Peyer's patch (tissue), 4 donors: ENCODE measurements at regions not wholly inside any gene's neighbourhood (a gene's known extent, or its start where the extent isn't known, plus 50 kb on each side); places are given as distances from the start of the nearest gene placed in this dataset.

Experiments
- DNase-seq, 3 donors: peaks; one replicate each; pipeline ENCODE4 v3.0.0-alpha.2; 2017 to 2019
- H3K27ac ChIP-seq, 4 donors: fragments of 200-600 bp; sonication (generic); one replicate each; pipeline ENCODE4 v1.5.1; 2016 to 2019
- H3K27me3 ChIP-seq, 2 donors: fragments of 200-600 bp; sonication (generic); one replicate each; pipeline ENCODE4 v1.5.1; 2019
- H3K36me3 ChIP-seq, 3 donors: fragments of 200-600 bp; sonication (generic); one replicate each; pipeline ENCODE4 v1.5.1; 2016 to 2019
- H3K4me1 ChIP-seq, 4 donors: fragments of 200-600 bp; sonication (generic); one replicate each; pipeline ENCODE4 v1.5.1; 2016 to 2019
- H3K4me3 ChIP-seq, 4 donors: fragments of 200-600 bp; sonication (generic); 1 replicate in 3 of 4; 2 replicates in 1 of 4; pipeline ENCODE4 v1.5.1; 2016 to 2019; ENCODE audit warnings: mild to moderate bottlenecking in 1 of 4
- H3K9me3 ChIP-seq, 4 donors: fragments of 200-600 bp; sonication (generic); one replicate each; pipeline ENCODE4 v1.5.1; 2016 to 2019; ENCODE audit warnings: mild to moderate bottlenecking in 1 of 4
- CTCF ChIP-seq, 6 experiments: fragments of 450-650 bp in 4 of 6; fragments of 200-600 bp in 2 of 6; sonication (generic) in 1 of 6; IDR thresholded peaks; one replicate each; pipeline ENCODE4 v1.5.1; 2017 to 2019; ENCODE audit warnings: antibody characterized with exemption in 6 of 6, mild to moderate bottlenecking in 3 of 6, moderate library complexity in 1 of 6
- POLR2A ChIP-seq, 2 donors: fragments of 450-650 bp; IDR thresholded peaks; one replicate each; pipeline ENCODE4 v1.5.1; 2017; ENCODE audit warnings: antibody characterized with exemption in 2 of 2, mild to moderate bottlenecking in 2 of 2, moderate library complexity in 2 of 2

GRCh38 chr10:93235686-93236085 is 162.0 kb downstream of the CYP26A1 start:
- DNase-seq: no peak
- TF ChIP-seq POLR2A (IDR thresholded peaks at IDR 0.05) (no peak), CTCF (IDR thresholded peaks at IDR 0.05) (no peak)
- Histone ChIP-seq H3K4me1 (no peaks in the 10 kb centered on the region), H3K4me3 (no peak overlapping the region), H3K36me3 (no peaks in the 10 kb centered on the region), H3K9me3 (no peaks in the 10 kb centered on the region), H3K27me3 (no peaks in the 10 kb centered on the region), H3K27ac (no peak overlapping the region)

GRCh38 chr10:93236393-93237040 is 162.8 kb downstream of the CYP26A1 start:
- no peaks in the 10 kb centered on the region for H3K36me3 ChIP-seq
- no peaks in the 10 kb centered on the region for H3K27me3 ChIP-seq

DNA sequence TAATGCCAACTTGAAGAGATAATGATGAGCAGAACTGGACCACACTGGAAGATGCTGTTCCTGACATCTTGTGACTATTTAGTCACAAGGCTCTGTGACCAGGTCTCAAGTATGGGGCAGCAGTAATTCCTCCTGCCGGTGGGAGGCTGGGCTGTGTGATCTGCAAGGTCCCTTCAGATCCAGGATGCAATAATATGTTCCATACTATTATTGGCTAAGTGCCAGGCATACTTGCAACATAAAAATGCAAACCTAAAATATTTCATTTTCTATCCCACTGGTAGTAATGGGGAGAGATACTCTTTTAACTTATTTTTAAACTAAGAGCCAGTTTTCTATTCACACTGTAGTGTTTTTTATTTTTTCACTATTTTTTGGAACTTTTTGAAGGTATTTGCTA is 171.5 kb downstream of the CYP26A1 start:
- H3K36me3 ChIP-seq: no peaks in the 10 kb centered on the region
- no peaks in the 10 kb centered on the region for H3K4me1 ChIP-seq
- no peak overlapping the region for H3K4me3 ChIP-seq
- TF ChIP-seq POLR2A (IDR thresholded peaks at IDR 0.05): no peak
- no peak for TF ChIP-seq CTCF (IDR thresholded peaks at IDR 0.05)
- H3K27me3 ChIP-seq: no peaks in the 10 kb centered on the region
- no peaks in the 10 kb centered on the region for H3K9me3 ChIP-seq
- DNase-seq: no peak
- H3K27ac ChIP-seq: no peak overlapping the region

More at GRCh38 chr10:93236393-93237040, 162.8 kb downstream of the CYP26A1 start:
- H3K4me3 ChIP-seq: no peak overlapping the region
- H3K9me3 ChIP-seq: no peaks in the 10 kb centered on the region
- no peak overlapping the region for H3K27ac ChIP-seq
- H3K4me1 ChIP-seq: no peaks in the 10 kb centered on the region
- TF ChIP-seq CTCF (IDR thresholded peaks at IDR 0.05) (no peak), POLR2A (IDR thresholded peaks at IDR 0.05) (no peak)
- no peak for DNase-seq

- no peaks in the 10 kb centered on the region for H3K4me1 ChIP-seq
- H3K4me3 ChIP-seq: no peak overlapping the region
- TF ChIP-seq CTCF (IDR thresholded peaks at IDR 0.05): no peak
- no peak for TF ChIP-seq POLR2A (IDR thresholded peaks at IDR 0.05)
- no peak overlapping the region for H3K27ac ChIP-seq
- no peaks in the 10 kb centered on the region for H3K27me3 ChIP-seq
- H3K36me3 ChIP-seq: no peaks in the 10 kb centered on the region
- DNase-seq: no peak
- no peaks in the 10 kb centered on the region for H3K9me3 ChIP-seq
Measured at GRCh38 chr10:93245779-93246178, 172.1 kb downstream of the CYP26A1 start.

DNA sequence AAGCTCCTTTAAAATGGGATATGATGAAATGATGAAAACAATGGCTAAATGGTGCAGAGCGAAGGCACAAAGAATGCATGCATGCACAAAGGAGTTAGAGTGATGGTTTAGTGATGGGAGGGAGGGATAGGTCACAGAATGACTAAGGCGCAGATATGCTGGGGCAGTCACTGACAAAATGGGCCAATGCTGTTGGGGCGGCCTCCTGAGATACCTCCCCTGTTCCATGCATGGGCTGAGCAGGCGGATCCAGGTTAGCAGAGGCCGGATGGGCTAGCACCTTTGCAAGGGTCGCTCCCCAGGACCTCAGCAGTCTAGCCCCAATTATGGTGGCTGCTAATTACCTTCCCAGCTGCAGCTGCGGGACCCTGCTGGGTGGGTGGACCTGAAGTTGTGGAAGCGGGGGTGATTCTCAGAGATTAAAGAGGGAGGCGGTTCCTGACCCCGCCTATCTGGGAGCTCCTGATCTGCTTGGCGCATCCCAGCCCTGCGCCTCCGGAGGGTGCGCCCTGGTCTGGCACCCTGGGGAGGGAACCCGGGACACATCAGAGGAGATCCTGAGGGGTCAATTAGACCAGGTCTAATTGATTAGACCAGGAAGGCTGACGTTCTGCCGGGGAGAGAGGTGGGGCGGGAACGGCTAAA is 175.0 kb downstream of the CYP26A1 start:
- no peak for DNase-seq
- TF ChIP-seq CTCF (IDR thresholded peaks at IDR 0.05): no peak
- no peak for TF ChIP-seq POLR2A (IDR thresholded peaks at IDR 0.05)
- no peaks in the 10 kb centered on the region for H3K27me3 ChIP-seq
- H3K27ac ChIP-seq: no peak overlapping the region
- no peaks in the 10 kb centered on the region for H3K9me3 ChIP-seq
- H3K36me3 ChIP-seq: no peaks in the 10 kb centered on the region
- no peaks in the 10 kb centered on the region for H3K4me1 ChIP-seq
- H3K4me3 ChIP-seq: no peak overlapping the region
